Stimulated activated CD4-positive, alpha-beta T cell treated with anti-CD3 and anti-CD28 coated beads, TNF-alpha, amount 100 ng/mL, for 24 hours (primary cell): ENCODE measurements at regions not wholly inside any gene's neighbourhood (a gene's known extent, or its start where the extent isn't known, plus 50 kb on each side); places are given as distances from the start of the nearest gene placed in this dataset.

ENCODE experiments used
- DNase-seq, 3 experiments: peaks; one replicate each; pipeline ENCODE4 v3.0.0-alpha.2; 2020; ENCODE audit warnings: low read depth in 3 of 3

DNA sequence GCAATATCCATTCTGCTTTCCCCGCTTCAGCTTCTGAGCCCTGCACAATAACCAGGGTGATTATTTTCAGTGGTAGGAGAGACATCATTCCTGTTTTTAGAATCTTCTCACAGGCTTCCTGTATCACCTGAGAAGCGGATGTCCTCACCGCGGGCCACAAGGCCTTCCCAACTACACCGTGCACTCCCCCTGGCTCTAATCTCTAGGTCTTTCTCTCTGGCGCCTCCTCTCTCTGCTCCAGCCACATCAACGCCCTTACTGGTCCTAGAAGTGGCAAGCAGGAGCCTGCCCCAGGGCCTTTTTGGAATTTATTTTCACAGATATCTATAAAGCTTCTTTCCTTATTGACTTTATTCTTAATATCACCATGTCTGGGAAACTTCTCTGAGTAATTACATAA is 675.2 kb upstream of the FRG1 start:
- DNase-seq: no peak

DNA sequence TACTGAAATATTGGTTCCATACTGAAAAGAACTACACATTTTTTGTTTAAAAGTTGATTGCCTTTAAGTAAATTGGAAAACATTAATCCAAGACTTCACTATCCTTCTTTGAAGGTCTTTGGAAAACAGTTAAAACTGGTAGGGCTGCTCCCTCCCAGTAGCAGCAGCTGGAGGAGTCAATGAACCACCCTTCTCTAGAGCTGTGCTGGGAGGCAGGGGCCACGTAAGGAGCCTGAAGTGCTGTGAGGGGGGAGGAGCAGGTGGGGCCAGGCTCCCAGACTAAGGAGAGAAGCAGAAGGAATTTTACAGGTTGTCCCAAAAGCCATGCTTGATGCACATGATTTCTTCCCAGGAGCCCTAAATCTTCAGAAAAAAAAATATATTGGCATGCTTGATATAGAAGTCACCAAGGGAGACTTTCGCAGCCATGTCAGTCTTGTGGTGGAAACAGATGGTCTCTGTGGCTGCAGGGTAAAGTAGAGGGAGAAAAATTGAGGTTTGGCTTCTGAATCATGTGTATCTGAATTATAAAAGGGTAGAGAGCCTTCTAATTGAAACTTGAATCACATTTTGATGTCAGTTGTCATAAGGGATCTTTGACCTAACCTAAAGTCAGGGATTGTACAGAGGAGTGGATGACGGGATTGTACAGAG is 673.2 kb upstream of the FRG1 start:
- DNase-seq: no peak

DNA sequence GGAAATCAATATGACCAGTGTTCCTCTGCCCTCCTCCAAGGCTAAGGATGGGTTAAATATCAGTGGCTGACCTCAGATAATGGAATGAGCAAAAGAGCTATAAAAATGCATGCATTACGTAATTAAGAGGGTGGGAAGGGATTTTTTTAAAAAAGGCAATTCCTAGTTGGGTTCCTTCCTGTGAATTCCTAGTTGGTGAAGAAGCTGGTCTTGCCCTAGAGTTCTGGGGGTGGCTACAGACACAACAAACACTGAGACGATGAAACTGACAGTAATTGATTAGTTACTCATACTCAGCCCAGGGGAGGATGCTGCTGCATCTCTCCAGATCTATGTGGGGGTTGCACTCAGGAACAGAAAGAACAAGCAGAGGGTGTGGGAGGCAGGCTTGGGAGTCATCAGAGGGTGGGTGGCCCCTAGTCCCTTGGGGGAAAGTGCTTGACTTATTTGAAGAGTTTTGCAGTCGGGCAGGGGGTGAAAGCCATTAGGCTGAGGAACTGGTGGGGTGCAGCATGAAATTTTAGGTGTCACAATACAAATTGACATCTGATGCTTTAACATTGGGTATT is 662.0 kb upstream of the FRG1 start:
- DNase-seq: no peak

DNA sequence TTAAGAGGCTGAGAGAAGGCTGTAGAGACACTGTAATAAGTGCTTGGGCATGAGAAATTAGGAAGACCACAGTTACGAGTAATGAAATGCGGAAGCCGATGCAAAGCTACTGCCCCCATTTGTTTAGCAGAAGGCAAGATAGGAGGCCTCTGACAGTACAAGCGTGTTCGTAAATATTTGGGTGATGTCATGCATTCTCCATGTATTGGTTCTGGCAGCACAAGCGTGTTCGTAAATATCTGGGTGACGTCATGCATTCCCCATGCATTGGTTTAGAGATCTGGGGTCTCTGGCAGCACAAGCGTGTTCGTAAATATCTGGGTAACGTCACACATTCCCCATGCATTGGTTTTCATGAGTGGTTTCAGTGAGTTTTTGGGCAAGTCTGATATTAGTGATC is 661.5 kb upstream of the FRG1 start:
- no peak for DNase-seq

DNA sequence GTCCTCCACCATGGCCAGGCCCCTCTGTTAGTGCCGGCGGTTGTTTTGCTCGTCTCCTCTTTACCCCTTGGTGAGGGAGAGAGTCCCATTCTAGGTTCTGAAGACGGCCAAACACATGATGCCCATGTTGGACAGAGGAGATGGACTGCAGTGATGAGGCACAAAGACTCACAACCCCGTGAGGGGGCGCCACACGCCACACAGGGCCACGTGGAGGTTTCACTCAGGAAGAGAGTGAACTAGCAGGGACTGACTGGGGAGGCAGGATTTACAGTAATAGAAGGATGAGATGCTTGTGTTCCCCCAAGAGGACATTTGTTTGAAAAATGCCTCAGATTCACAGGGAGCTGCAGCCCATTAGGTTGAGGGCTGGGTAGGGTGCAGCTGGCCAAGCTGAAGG is 655.3 kb upstream of the FRG1 start:
- no peak for DNase-seq

DNA sequence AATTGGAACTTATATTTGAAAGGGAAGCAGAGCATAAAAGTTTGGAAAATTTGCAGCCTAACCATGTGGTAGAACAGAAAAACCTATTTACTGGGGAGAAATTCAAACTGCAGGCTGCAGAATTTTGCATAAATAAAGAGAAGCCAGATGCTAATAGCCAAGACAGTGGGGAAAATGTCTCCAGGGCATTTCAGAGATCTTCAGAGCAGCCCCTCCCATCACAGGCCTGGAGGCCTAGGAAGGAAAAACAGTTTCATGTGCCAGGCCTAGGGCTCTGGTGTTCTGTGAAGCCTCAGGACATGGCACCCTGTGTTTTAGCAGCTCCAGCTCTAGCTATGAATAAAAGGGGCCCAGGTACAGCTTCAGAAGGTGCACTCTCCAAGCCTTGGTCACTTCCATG is 648.7 kb upstream of the FRG1 start:
- no peak for DNase-seq

DNA sequence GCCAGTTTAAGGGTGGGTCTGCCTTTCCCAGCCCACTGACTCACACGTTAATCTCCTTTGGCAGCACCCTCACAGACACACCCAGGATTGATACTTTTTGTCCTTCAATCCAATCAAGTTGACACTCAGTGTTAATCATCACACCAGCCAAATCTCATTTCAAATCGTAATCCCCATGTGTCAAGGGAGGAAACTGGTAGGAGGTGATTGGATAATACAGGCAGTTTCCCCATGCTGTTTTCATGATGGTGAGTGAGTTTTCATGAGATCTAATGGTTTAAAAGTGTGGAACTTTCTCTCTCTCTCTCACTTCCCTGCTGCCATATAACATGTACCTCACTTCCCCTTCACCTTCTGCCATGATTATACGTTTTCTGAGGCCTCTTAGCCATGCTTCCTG is 647.2 kb upstream of the FRG1 start:
- no peak for DNase-seq

DNA sequence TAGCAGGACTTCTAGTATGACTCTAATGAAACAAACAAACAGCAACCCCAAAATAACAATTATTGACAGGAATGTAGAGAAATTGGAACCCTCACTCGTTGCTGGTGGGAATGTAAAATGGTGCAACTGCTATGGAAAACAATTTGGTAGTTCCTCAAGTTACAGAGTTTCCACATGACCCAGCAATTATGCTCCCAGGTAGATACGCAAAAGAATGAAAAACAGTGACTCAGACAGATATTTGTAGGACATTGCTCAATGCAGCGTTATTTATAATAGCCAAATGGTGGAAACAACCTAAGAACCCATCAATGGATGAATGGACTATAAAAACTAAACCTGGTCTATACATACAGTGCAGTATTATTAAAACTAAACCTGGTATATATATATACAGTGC is 646.1 kb upstream of the FRG1 start:
- no peak for DNase-seq

DNA sequence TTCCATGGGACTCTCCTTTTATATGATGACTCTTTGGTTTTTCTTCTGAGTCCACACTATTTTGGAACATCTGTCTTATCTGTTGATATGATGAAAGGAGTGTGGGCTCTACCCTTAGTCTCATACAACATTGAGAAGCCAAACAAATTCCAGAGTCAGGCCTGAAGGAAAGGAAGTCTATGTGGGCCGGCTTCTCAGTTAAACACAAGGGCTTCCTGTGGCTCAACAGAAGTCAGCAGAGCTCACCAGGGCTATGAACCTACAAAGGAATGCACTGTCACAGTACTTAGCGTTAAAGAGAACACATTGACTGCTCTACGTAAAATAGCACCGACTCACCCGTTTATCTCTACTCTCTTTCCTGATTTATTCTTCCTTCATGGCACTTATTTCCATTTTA is 641.0 kb upstream of the FRG1 start:
- DNase-seq: no peak

DNA sequence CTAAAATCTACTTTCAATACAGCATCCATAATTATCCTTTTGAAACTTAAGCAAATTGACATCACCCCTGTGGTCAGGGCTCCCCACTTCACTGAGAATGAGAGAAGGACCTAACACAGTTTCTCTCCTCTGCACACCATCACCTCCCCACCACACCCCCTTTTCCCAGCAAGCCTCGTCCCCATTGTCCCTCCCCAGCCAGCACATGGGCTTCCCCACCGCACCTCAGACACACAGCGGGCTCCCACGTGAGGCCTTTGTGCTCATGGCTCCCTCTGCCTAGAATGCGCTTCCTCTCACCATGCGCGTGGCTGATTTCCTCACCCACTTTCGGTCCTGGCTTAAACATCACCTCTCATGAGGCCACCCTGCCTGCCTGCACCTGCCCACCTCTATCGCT is 639.0 kb upstream of the FRG1 start:
- no peak for DNase-seq

DNA sequence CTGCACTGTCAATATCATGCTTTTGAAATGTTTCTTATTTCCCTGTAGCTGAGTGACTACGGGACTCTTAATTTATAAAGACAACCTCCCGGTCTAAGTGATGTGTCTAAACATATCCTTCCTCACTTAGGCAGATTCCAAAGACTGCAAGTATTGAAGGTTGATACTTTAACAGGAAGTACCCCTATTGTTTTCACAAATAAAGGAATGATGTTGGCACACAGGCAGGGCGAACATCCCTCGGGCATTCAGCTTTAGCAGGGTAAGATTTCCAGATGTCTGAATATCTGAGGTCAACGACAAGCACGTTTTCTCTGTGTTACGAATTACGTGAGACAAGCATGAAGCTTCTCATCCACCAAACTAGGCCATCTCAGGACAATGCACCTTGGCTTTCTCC is 638.0 kb upstream of the FRG1 start:
- no peak for DNase-seq

DNA sequence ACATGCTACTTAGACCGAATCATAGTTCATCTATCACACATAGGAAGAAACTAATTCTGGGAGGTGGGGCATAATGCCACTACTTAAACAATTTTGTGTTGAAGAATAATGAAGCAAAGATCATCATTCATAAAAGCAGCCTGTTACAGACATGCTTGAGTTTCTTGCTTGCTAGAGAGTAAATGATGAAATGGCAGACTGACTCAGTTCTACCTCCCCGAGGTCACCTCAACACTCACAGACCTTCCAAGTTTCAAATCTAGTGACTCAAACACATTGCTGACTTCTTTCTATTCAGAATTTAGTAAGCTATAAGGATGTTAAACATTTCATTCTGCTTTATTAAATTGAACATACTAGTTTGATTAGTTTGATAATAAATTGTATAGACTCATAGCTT is 636.5 kb upstream of the FRG1 start:
- DNase-seq: no peak

DNA sequence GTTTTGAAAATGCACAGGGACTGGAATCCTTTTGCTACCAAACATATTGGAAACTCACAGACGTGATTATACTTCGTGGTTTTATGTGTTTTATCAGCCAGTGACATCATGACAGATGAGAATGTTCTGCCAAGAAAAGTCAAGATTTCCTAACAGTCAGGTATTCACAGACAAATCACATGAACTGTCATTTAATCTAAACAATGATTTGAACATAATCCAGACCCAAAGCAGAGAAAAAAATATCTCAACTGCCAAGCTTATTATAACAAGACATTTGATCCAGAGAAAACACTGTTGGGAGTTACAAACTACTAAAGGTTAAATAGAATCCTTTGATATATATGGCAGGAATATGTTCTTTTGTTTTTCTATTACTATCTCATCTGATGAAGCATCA is 635.9 kb upstream of the FRG1 start:
- DNase-seq: no peak

DNA sequence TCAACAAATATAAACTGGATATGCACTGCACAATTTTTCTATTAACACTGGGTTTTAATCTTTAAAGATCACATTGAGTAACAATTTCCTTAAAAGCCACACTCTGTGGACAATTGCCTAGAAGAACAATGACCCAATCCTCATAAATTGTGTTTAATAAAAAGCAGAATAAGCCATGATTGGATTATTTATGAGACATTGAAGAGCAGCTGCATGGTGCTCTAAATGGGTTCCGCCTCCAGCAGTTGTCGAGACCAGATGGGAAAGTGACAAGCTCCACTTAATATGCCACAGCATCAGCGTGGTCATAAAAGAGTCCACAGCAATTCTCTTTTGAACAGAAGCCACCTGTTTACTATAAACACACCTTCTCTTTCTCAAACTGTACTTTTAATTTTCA is 635.2 kb upstream of the FRG1 start:
- no peak for DNase-seq

DNA sequence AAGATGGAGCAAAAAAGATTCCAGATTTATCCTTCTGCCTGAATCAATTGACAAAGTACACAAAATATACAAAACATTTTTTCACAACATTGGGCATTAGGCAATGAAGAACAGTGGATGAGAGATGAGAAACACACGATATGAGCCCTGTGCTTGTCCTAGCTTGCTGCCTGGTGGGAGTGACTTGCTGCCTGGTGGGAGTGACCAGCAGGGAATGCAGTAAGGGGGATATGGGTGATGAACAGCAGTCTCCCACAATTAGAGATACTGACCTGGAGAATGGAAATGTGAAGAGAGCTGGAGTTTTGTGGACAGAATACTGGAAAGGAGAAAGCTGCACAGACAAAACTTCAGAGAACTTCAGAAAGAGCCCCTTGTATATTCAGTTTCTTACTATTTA is 629.4 kb upstream of the FRG1 start:
- no peak for DNase-seq

DNA sequence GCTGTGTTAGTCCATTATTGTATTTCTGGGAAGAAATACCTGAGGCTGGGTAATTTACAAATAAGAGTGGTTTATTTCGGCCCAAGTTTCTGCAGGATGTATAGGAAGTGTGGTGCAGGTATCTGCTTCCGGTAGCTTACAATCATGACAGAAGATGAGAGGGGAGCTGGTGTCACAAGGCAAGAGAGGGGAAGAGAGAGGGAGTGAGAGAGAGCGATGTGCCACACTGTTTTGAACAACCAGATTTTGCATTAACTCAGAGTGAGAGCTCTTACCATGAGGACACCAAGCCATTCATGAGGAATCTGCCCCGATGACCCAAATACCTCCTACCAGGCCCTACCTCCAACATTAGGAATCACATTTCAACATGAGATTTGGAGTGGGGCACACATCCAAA is 627.6 kb upstream of the FRG1 start:
- no peak for DNase-seq

DNA sequence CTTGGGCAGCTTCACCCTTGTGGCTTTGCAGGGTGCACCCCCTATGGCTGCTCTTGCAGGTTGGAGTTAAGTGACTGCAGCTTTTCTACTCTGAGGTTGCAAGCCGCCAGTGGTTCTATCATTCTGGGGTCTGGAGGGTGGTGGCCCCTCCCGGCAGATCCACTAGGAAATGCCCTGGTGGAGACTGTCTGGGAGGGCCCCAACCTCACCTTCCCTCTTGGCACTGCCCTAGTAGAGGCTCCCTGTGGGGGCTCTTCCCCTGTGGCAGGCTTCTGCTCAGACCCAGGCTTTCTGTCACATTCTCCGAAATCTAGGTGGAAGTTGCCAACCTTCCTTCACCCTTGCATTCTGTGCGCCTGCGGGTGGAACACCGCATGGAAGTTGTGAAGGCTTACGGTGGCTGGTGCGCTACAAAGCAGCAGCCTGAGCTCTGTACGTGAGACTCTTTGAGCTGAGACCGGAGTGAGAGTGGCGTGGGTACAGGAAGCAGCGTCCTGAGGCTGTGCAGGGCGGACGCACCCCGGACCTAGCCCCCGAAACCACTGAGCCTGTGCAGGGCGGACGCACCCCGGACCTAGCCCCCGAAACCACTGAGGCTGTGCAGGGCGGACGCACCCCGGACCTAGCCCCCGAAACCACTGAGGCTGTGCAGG is 626.7 kb upstream of the FRG1 start:
- no peak for DNase-seq

DNA sequence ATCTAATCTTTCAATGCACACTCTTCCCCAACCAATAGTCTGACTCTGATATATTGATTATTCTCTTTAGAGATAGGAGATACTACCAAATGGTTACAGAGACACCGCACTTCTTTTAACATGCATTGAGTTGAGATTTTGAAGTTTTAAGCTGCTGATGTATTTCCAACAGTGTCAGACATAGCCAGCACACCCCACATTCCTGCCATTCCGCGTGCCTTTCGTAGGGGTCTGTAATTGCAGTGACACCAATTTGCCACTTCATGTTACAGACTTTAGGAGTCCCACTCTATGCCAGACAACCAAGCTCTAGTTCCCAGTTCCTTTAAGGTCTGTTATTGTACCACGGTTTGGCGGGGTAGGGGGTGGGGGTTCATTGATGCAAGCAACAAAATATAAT is 618.2 kb upstream of the FRG1 start:
- no peak for DNase-seq

DNA sequence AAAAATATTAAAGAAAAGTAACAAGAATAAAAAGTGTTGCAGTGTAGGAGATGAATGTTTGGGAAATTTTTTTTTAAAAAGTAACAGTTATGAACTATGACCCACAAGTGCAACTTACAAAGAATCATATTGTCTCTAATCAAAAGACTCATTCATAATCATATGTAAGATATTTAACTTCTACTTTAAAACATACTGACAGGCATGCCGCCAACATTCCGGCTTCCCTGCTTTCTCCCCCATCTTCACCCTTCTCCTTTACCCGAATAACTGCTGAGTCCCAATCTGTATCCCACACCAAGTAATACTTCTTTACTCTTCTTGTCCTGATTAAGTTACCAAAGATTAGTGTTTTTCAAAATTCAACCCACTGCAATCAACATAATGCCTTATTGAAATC is 598.8 kb upstream of the FRG1 start:
- no peak for DNase-seq

DNA sequence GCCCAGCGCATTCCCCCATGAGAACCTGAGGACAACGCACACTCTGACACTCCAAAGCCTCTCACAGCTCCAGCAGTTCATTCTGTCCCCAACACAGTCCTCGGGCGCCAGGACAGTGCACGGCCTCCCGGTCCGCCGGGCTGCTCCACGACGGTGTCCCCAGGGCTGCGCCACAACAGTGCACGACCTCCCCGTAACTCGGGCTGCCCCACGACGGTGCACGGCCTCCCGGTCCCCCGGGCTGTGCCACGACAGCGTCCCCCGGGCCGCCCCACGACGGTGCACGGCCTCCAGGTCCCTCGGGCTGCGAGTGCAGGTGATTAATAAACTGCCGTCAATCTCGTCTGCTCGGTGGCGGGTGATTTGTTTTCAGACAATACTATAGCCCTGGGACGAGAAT is 585.1 kb upstream of the FRG1 start:
- DNase-seq: no peak

DNA sequence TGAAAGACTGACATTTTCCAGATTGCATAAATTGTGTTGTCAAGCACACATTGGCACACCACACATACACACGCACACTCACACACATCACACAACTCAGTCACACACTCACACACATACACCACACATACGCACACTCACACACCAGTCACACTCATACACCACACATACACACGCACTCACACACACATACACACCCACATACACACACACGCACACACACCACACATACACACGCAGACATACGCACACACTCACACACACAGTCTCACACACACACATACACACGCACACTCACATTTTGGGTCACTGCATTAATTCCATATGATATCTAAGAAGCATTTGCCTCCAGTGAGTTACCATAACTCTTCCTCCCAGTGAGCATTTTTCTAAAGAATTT is 578.3 kb upstream of the FRG1 start:
- DNase-seq: no peak

DNA sequence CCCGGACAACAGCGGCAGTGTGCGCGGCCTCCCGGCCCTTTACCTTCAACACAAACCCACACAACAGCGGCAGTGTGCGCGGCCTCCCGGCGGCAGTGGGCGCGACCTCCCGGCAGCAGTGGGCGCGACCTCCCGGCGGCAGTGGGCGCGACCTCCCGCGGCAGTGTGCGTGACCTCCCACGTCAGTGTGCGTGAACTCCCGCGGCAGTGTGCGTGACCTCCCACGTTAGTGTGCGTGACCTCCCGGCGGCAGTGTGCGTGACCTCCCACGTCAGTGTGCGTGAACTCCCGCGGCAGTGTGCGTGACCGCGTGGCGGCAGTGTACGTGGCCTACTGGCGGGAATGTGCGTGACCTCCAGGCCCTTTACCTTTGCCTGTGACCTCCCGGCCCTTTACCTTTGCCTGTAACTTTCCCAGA is 576.6 kb upstream of the FRG1 start:
- no peak for DNase-seq

DNA sequence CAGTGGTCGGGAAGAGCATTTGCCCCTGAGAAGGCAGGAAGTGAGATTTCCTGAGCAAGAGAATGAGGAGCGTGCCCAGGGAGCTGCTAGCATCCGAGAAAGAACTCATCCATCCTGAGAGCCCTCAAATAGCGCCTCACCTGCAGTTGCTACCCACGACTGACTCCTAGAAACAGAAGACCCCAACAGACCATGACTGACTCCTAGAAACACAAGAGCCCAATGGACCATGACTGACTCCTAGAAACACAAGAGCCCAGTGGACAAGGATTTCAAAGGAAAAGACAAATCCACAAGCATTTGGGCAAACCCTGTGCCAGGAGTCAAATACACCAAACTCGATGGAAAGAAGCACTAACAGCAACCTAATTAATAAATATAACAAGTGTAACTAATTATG is 575.2 kb upstream of the FRG1 start:
- DNase-seq: no peak

DNA sequence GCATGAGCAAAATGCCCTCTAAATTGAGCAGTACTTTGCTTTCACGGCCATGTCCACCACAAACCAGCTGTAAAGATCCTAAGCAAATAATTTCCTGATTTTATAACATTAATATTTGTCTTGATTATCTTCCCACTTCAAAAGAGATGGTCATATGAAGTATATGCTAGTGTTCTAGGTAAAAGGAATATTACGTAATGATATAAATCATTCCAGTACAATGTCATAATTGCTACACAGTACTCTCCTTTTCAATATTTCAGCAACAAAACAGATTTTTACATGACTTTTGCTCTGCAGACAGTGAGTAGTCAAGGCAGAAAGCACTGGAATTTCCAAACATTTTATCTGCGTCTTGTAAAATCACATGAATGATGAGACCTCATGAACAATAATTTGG is 572.8 kb upstream of the FRG1 start:
- no peak for DNase-seq
